ENCODE measurements at regions not wholly inside any gene's neighbourhood (a gene's known extent, or its start where the extent isn't known, plus 50 kb on each side); places are given as distances from the start of the nearest gene placed in this dataset.

- ATAC-seq (no peak), DNase-seq (no peak)
- H3K36me3 Mint-ChIP-seq (ENCODE audit: low read depth): no peaks in the 10 kb centered on the region
- CTCF ChIA-PET: interaction anchor here (1.2 kb wide), 1 partner anchor 173 kb away, joined by 3 read pairs; no protein-coding TSS in a partner anchor
- H3K9me3 Mint-ChIP-seq: no peaks in the 10 kb centered on the region
- H3K27me3 Mint-ChIP-seq: no peaks in the 10 kb centered on the region
- intact Hi-C loops (cut with micrococcal nuclease): no loop called here
- no peak overlapping the region for H3K4me3 Mint-ChIP-seq
- no peaks in the 10 kb centered on the region for H3K4me1 Mint-ChIP-seq (ENCODE audit: low read depth)
- no peak overlapping the region for H3K27ac Mint-ChIP-seq
- POLR2A ChIA-PET: no interaction called here
- TF ChIP-seq CTCF (IDR thresholded peaks at IDR 0.05): no peak
Observed at GRCh38 chr7:106966121-106966520, 78.4 kb upstream of the PRKAR2B start.

GRCh38 chr7:106968160-106968559 is 76.3 kb upstream of the PRKAR2B start:
- POLR2A ChIA-PET: no interaction called here

GRCh38 chr7:106978425-106979420 is 65.8 kb upstream of the PRKAR2B start:
- H3K4me1 Mint-ChIP-seq (ENCODE audit: low read depth): no peaks in the 10 kb centered on the region
- ChIA-PET CTCF (interaction anchor here (0.9 to 1.6 kb wide), 5 partner anchors 9 to 186 kb away, joined by 3 read pairs; no protein-coding TSS in a partner anchor), POLR2A (interaction anchor here (0.7 kb wide), 1 partner anchor 153 kb away, joined by 3 read pairs; no protein-coding TSS in a partner anchor)
- H3K27me3 Mint-ChIP-seq: no peaks in the 10 kb centered on the region
- no peak for ATAC-seq
- no peak for TF ChIP-seq CTCF (IDR thresholded peaks at IDR 0.05)
- H3K4me3 Mint-ChIP-seq: no peak overlapping the region
- no peaks in the 10 kb centered on the region for H3K36me3 Mint-ChIP-seq (ENCODE audit: low read depth)
- no peaks in the 10 kb centered on the region for H3K9me3 Mint-ChIP-seq
- H3K27ac Mint-ChIP-seq: no peak overlapping the region
- no peak for DNase-seq
- intact Hi-C loops (cut with micrococcal nuclease): no loop called here

More at GRCh38 chr7:106968160-106968559, 76.3 kb upstream of the PRKAR2B start:
- no peak overlapping the region for H3K27ac Mint-ChIP-seq
- CTCF ChIA-PET: no interaction called here
- TF ChIP-seq CTCF (IDR thresholded peaks at IDR 0.05): no peak
- ATAC-seq (no peak), DNase-seq (no peak)
- H3K4me3 Mint-ChIP-seq: no peak overlapping the region
- H3K27me3 Mint-ChIP-seq: no peaks in the 10 kb centered on the region
- intact Hi-C loops (cut with micrococcal nuclease): no loop called here
- no peaks in the 10 kb centered on the region for H3K4me1 Mint-ChIP-seq (ENCODE audit: low read depth)
- H3K9me3 Mint-ChIP-seq: no peaks in the 10 kb centered on the region
- no peaks in the 10 kb centered on the region for H3K36me3 Mint-ChIP-seq (ENCODE audit: low read depth)

GRCh38 chr7:106979551-106980357 is 64.8 kb upstream of the PRKAR2B start:
- TF ChIP-seq CTCF (IDR thresholded peaks at IDR 0.05): no peak
- Mint-ChIP-seq H3K36me3 (ENCODE audit: low read depth) (no peaks in the 10 kb centered on the region), H3K9me3 (no peaks in the 10 kb centered on the region), H3K4me3 (no peak overlapping the region), H3K4me1 (ENCODE audit: low read depth) (no peaks in the 10 kb centered on the region), H3K27ac (no peak overlapping the region), H3K27me3 (no peaks in the 10 kb centered on the region)
- POLR2A ChIA-PET: no interaction called here
- ATAC-seq: no peak
- CTCF ChIA-PET: interaction anchor here (1.2 to 1.6 kb wide), 3 partner anchors 33 to 187 kb away, joined by 3 read pairs; no protein-coding TSS in a partner anchor
- intact Hi-C loops (cut with micrococcal nuclease): no loop called here
- no peak for DNase-seq
